Epithelial cell of esophagus (primary cell): ENCODE measurements at regions not wholly inside any gene's neighbourhood (a gene's known extent, or its start where the extent isn't known, plus 50 kb on each side); places are given as distances from the start of the nearest gene placed in this dataset.

Source experiments
- DNase-seq: peaks from one replicate; pipeline ENCODE4 v3.0.0; 2010; ENCODE audit warnings: low read depth
- H3K4me3 ChIP-seq: 2 replicates; pipeline ENCODE4 v1.5.1; 2011; ENCODE audit warnings: mild to moderate bottlenecking, low read length, control low read depth
- CTCF ChIP-seq: IDR thresholded peaks from 2 replicates; pipeline ENCODE4 v1.5.1; 2011; ENCODE audit warnings: low read depth, mild to moderate bottlenecking, low read length, control low read depth, inconsistent platforms; ENCODE audit not compliant: insufficient read depth; ENCODE audit errors: missing control alignments

DNA sequence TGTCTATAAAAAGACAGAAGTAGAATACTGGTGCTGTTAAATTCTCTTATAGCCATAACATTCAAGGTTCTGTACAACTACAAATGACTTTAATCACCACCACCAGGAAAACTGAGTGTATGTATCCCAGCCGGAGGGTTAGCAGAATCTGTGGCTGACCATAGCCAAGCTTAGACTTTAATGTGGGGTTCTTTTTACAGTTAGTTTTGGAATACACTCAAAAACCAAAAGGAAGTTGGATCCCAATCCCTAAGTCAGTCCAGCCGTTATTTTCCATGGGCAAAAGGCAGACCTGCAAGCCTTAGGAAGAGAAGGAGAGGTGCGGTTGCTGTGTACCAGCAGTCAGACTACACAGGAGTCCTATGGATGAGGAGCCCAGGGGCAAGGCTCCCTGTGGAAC, 179.8 kb downstream of the ENC1 start:
- no peak for TF ChIP-seq CTCF
- no peak for DNase-seq

GRCh38 chr5:74459984-74460383, 180.5 kb downstream of the ENC1 start:
- no peak for DNase-seq
- no peak overlapping the region for H3K4me3 ChIP-seq
- TF ChIP-seq CTCF, result no peak

More for the DNA sequence above, 179.8 kb downstream of the ENC1 start:
- no peak overlapping the region for H3K4me3 ChIP-seq

DNA sequence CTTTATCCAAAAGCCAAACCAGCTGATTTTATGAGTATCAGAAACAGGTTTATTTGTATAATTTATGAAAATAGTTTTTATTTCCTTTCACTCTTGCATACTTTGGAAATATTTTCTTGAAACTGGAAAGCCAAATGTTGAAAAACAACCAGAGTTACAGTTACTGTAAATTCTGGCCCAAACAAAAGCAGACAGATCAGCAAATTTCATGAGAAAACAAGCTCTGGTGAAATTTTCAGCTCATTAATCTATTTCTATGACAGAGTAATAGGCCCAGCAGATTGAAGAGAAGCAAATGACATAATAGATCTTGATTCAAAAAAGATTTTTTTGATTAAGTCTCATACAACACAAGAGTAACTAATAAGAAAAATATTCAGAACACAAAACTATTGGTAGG, 182.7 kb downstream of the ENC1 start:
- DNase-seq, result no peak
- H3K4me3 ChIP-seq, result no peak overlapping the region
- TF ChIP-seq CTCF, result no peak

DNA sequence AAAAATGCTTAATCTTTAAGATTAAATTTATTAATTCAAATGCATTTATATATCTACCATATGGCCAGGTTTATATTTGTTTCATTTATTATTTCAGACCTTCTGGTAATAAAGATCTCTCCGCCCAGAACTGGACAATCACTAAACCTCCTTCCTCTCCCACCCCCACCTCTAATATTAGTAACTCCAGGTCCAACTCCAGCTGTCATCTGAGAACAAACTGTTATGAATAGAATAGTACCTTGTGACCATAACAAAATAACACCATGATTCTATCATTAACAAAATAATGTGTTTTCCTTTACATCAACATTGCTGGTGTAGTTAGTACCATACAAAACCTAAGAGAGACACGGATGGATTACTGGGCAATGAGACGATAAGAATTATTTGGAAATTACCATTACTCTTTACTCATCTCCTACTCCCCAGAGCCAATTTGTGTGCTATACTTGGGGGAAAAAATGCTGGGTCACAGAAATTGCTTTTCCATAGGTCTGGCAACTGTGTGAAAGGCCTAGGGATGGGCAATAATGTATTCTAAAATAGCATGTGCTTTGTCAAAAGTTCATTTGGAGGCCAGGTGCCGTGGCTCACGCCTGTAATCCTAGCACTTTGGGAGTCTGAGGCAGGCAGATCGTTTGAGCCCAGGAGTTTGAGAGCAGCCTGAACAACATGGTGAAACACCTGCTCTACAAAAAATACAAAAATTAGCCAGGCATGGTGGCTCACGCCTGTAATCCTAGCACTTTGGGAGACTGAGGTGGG, 186.1 kb downstream of the ENC1 start:
- no peak overlapping the region for H3K4me3 ChIP-seq
- DNase-seq, result no peak
- TF ChIP-seq CTCF, result no peak

GRCh38 chr5:74452856-74453255, 187.7 kb downstream of the ENC1 start:
- H3K4me3 ChIP-seq, result no peak overlapping the region
- DNase-seq, result no peak
- TF ChIP-seq CTCF, result no peak

- DNase-seq, result no peak
- TF ChIP-seq CTCF, result no peak
- H3K4me3 ChIP-seq, result no peak overlapping the region
These were observed 190.4 kb downstream of the ENC1 start for GRCh38 chr5:74450095-74450494.

DNA sequence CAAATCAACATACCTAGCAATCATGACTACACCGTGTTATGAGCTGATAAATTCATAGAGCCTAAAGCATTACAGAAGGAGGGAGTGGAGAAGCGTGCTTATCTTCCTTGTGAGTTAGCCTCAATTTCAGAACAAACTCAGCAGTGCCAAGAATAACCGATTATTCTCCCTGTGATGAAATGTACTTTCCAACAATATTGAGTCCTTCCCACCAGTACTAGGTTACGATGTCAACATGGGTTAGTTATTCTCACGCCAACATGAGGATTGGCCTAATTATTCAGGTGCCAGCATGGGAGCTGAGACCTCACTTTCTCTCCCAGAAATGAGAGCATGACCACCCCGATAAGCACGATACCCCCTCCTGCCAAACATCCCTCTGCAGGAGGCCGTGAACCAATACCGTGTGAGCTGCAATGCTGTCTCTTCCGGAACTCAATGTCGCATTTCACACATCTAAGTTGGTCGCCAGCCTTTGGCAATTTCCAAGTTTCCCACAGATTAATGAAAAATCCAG, 193.7 kb downstream of the ENC1 start:
- no peak overlapping the region for H3K4me3 ChIP-seq
- no peak for DNase-seq
- no peak for TF ChIP-seq CTCF
